ENCODE measurements at regions not wholly inside any gene's neighbourhood (a gene's known extent, or its start where the extent isn't known, plus 50 kb on each side); places are given as distances from the start of the nearest gene placed in this dataset.

DNA sequence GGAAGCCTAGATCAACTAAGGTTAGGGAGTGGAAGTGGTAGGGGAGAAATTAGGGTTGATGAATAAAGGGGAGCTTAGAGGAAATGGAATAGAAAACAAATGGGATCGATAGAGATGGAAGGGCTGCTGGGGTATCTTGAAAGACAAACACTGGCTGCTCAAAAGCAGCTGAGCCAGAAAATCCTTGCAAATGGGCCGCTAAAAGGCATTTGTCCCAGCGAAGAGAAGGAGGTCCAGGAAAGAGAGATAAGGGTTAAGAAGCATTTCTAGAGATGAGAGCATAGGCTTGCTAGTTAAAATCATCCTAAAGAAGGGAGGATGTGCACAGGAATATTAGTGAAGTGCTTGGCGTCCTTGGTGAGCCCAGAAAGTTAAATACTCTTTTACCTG lies 258.0 kb upstream of the CBLB start:
- ATAC-seq: no peak
- no peak for TF ChIP-seq ZNF565 (CRISPR knock-in tag; conservative IDR thresholded peaks at IDR 0.05; ENCODE audit: low read depth)
- no peak for TF ChIP-seq CSDC2 (CRISPR knock-in tag; IDR thresholded peaks at IDR 0.05)
- no peak for TF ChIP-seq ISL1 (CRISPR knock-in tag; IDR thresholded peaks at IDR 0.05)
- TF ChIP-seq ZFP30 (CRISPR knock-in tag; IDR thresholded peaks at IDR 0.05): no peak
- TF ChIP-seq ZFP3 (CRISPR knock-in tag; IDR thresholded peaks at IDR 0.05): no peak
- TF ChIP-seq, protein P1, sequence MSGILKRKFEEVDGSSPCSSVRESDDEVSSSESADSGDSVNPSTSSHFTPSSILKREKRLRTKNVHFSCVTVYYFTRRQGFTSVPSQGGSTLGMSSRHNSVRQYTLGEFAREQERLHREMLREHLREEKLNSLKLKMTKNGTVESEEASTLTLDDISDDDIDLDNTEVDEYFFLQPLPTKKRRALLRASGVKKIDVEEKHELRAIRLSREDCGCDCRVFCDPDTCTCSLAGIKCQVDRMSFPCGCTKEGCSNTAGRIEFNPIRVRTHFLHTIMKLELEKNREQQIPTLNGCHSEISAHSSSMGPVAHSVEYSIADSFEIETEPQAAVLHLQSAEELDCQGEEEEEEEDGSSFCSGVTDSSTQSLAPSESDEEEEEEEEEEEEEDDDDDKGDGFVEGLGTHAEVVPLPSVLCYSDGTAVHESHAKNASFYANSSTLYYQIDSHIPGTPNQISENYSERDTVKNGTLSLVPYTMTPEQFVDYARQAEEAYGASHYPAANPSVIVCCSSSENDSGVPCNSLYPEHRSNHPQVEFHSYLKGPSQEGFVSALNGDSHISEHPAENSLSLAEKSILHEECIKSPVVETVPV (CRISPR knock-in tag; IDR thresholded peaks at IDR 0.05): no peak
- no peak for TF ChIP-seq ZNF8 (CRISPR knock-in tag; IDR thresholded peaks at IDR 0.05)
- TF ChIP-seq SNAI2 (CRISPR knock-in tag; IDR thresholded peaks at IDR 0.05): no peak
- no peak for TF ChIP-seq ZNF70 (CRISPR knock-in tag; IDR thresholded peaks at IDR 0.05)
- no peak for TF ChIP-seq RARB (CRISPR knock-in tag; IDR thresholded peaks at IDR 0.05)
- no peak for TF ChIP-seq TCF4 (CRISPR knock-in tag; IDR thresholded peaks at IDR 0.05; ENCODE audit: borderline replicate concordance)
- no peak for TF ChIP-seq PPARA (CRISPR knock-in tag; IDR thresholded peaks at IDR 0.05; ENCODE audit: borderline replicate concordance)
- TF ChIP-seq, protein P2, sequence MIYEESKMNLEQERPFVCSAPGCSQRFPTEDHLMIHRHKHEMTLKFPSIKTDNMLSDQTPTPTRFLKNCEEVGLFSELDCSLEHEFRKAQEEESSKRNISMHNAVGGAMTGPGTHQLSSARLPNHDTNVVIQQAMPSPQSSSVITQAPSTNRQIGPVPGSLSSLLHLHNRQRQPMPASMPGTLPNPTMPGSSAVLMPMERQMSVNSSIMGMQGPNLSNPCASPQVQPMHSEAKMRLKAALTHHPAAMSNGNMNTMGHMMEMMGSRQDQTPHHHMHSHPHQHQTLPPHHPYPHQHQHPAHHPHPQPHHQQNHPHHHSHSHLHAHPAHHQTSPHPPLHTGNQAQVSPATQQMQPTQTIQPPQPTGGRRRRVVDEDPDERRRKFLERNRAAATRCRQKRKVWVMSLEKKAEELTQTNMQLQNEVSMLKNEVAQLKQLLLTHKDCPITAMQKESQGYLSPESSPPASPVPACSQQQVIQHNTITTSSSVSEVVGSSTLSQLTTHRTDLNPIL (CRISPR knock-in tag; IDR thresholded peaks at IDR 0.05; ENCODE audit: low read depth): no peak
- TF ChIP-seq OSR1 (CRISPR knock-in tag; IDR thresholded peaks at IDR 0.05): no peak
- TF ChIP-seq, protein P3, sequence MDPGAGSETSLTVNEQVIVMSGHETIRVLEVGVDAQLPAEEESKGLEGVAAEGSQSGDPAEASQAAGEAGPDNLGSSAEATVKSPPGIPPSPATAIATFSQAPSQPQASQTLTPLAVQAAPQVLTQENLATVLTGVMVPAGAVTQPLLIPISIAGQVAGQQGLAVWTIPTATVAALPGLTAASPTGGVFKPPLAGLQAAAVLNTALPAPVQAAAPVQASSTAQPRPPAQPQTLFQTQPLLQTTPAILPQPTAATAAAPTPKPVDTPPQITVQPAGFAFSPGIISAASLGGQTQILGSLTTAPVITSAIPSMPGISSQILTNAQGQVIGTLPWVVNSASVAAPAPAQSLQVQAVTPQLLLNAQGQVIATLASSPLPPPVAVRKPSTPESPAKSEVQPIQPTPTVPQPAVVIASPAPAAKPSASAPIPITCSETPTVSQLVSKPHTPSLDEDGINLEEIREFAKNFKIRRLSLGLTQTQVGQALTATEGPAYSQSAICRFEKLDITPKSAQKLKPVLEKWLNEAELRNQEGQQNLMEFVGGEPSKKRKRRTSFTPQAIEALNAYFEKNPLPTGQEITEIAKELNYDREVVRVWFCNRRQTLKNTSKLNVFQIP (CRISPR knock-in tag; IDR thresholded peaks at IDR 0.05; ENCODE audit: borderline replicate concordance, low read depth): no peak

DNA sequence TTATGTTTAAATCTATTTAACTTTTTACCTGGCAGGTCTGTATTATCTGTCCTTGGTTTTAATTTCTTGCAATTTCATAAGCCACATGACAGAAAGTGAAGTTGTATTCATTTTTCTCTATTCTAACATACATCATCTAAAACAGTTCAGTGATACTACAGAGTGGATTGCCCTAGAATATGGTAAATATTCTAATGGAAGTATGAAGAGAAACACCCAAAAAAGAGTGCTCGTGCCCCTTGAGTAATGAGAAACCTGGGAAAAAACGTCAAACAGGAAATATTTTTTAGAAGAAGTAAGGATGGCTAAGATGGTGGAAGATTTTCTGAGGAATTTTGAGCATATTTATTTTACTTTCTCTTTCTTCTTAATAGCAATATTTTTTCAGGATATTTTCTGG lies 261.1 kb upstream of the CBLB start:
- TF ChIP-seq ZNF565 (CRISPR knock-in tag; conservative IDR thresholded peaks at IDR 0.05; ENCODE audit: low read depth): no peak
- TF ChIP-seq, protein P4, sequence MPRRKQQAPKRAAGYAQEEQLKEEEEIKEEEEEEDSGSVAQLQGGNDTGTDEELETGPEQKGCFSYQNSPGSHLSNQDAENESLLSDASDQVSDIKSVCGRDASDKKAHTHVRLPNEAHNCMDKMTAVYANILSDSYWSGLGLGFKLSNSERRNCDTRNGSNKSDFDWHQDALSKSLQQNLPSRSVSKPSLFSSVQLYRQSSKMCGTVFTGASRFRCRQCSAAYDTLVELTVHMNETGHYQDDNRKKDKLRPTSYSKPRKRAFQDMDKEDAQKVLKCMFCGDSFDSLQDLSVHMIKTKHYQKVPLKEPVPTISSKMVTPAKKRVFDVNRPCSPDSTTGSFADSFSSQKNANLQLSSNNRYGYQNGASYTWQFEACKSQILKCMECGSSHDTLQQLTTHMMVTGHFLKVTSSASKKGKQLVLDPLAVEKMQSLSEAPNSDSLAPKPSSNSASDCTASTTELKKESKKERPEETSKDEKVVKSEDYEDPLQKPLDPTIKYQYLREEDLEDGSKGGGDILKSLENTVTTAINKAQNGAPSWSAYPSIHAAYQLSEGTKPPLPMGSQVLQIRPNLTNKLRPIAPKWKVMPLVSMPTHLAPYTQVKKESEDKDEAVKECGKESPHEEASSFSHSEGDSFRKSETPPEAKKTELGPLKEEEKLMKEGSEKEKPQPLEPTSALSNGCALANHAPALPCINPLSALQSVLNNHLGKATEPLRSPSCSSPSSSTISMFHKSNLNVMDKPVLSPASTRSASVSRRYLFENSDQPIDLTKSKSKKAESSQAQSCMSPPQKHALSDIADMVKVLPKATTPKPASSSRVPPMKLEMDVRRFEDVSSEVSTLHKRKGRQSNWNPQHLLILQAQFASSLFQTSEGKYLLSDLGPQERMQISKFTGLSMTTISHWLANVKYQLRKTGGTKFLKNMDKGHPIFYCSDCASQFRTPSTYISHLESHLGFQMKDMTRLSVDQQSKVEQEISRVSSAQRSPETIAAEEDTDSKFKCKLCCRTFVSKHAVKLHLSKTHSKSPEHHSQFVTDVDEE (CRISPR knock-in tag; IDR thresholded peaks at IDR 0.05): no peak
- no peak for TF ChIP-seq ZFP30 (CRISPR knock-in tag; IDR thresholded peaks at IDR 0.05)
- TF ChIP-seq ZFP3 (CRISPR knock-in tag; IDR thresholded peaks at IDR 0.05): no peak
- TF ChIP-seq TCF4 (CRISPR knock-in tag; IDR thresholded peaks at IDR 0.05; ENCODE audit: borderline replicate concordance): no peak
- TF ChIP-seq, protein P5, sequence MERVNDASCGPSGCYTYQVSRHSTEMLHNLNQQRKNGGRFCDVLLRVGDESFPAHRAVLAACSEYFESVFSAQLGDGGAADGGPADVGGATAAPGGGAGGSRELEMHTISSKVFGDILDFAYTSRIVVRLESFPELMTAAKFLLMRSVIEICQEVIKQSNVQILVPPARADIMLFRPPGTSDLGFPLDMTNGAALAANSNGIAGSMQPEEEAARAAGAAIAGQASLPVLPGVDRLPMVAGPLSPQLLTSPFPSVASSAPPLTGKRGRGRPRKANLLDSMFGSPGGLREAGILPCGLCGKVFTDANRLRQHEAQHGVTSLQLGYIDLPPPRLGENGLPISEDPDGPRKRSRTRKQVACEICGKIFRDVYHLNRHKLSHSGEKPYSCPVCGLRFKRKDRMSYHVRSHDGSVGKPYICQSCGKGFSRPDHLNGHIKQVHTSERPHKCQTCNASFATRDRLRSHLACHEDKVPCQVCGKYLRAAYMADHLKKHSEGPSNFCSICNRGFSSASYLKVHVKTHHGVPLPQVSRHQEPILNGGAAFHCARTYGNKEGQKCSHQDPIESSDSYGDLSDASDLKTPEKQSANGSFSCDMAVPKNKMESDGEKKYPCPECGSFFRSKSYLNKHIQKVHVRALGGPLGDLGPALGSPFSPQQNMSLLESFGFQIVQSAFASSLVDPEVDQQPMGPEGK (CRISPR knock-in tag; IDR thresholded peaks at IDR 0.05; ENCODE audit: borderline replicate concordance): no peak
- no peak for TF ChIP-seq TOX (CRISPR knock-in tag; IDR thresholded peaks at IDR 0.05; ENCODE audit: borderline replicate concordance)
- no peak for TF ChIP-seq ESRRG (CRISPR knock-in tag; IDR thresholded peaks at IDR 0.05)
- TF ChIP-seq ISL1 (CRISPR knock-in tag; IDR thresholded peaks at IDR 0.05): no peak
- no peak for TF ChIP-seq GLIS3 (CRISPR knock-in tag; IDR thresholded peaks at IDR 0.05)
- no peak for TF ChIP-seq RARB (CRISPR knock-in tag; IDR thresholded peaks at IDR 0.05)
- TF ChIP-seq BACH2 (CRISPR knock-in tag; IDR thresholded peaks at IDR 0.05; ENCODE audit: borderline replicate concordance): no peak
- TF ChIP-seq ARNTL (CRISPR knock-in tag; IDR thresholded peaks at IDR 0.05; ENCODE audit: borderline replicate concordance, low read depth): no peak
- no peak for ATAC-seq

Measured in SK-N-SH treated with all-trans-retinoic acid at 6 μM for 48 hours (cell line).